ENCODE measurements at regions not wholly inside any gene's neighbourhood (a gene's known extent, or its start where the extent isn't known, plus 50 kb on each side); places are given as distances from the start of the nearest gene placed in this dataset.

- Histone ChIP-seq H3K4me3 (ENCODE audit: low read length) (no peak overlapping the region), H3K27ac (ENCODE audit: low read length) (no peak overlapping the region), H3K36me3 (ENCODE audit: control insufficient read depth, insufficient read depth, low read length) (no peaks in the 10 kb centered on the region), H3K27me3 (ENCODE audit: control insufficient read depth, insufficient read depth, low read length) (no peaks in the 10 kb centered on the region), H3K9me3 (ENCODE audit: control insufficient read depth, low read depth, low read length) (no peaks in the 10 kb centered on the region), H3K4me1 (ENCODE audit: control insufficient read depth, insufficient read depth, low read length) (no peaks in the 10 kb centered on the region)
- 80% methylated on average over 1 of the region's 2 CpGs for WGBS (ENCODE audit: insufficient coverage, low lambda C conversion rate)
- no peak for DNase-seq
These were observed 263.9 kb upstream of the CXXC4 start for GRCh38 chr4:104758574-104758973.

- no peak overlapping the region for H3K27ac ChIP-seq (ENCODE audit: low read length)
- no peak overlapping the region for H3K4me3 ChIP-seq (ENCODE audit: low read length)
- H3K9me3 ChIP-seq (ENCODE audit: control insufficient read depth, low read depth, low read length), result no peaks in the 10 kb centered on the region
- no peaks in the 10 kb centered on the region for H3K36me3 ChIP-seq (ENCODE audit: control insufficient read depth, insufficient read depth, low read length)
- H3K27me3 ChIP-seq (ENCODE audit: control insufficient read depth, insufficient read depth, low read length), result no peaks in the 10 kb centered on the region
- H3K4me1 ChIP-seq (ENCODE audit: control insufficient read depth, insufficient read depth, low read length), result no peaks in the 10 kb centered on the region
- no peak for DNase-seq
- WGBS (ENCODE audit: insufficient coverage, low lambda C conversion rate), result no CpG with 5 or more reads among the region's 5 CpGs
These were observed 269.0 kb upstream of the CXXC4 start for GRCh38 chr4:104763554-104764222.

- no peaks in the 10 kb centered on the region for H3K27me3 ChIP-seq (ENCODE audit: control insufficient read depth, insufficient read depth, low read length)
- no peak overlapping the region for H3K4me3 ChIP-seq (ENCODE audit: low read length)
- no peaks in the 10 kb centered on the region for H3K4me1 ChIP-seq (ENCODE audit: control insufficient read depth, insufficient read depth, low read length)
- H3K27ac ChIP-seq (ENCODE audit: low read length), result no peak overlapping the region
- H3K36me3 ChIP-seq (ENCODE audit: control insufficient read depth, insufficient read depth, low read length), result no peaks in the 10 kb centered on the region
- DNase-seq, result no peak
- WGBS (ENCODE audit: insufficient coverage, low lambda C conversion rate), result no CpG with 5 or more reads among the region's 1 CpG
- no peaks in the 10 kb centered on the region for H3K9me3 ChIP-seq (ENCODE audit: control insufficient read depth, low read depth, low read length)
These were observed 272.0 kb upstream of the CXXC4 start for GRCh38 chr4:104766676-104767075.

GRCh38 chr4:104772849-104773248, 278.2 kb upstream of the CXXC4 start:
- H3K27me3 ChIP-seq (ENCODE audit: control insufficient read depth, insufficient read depth, low read length), result no peaks in the 10 kb centered on the region
- WGBS (ENCODE audit: insufficient coverage, low lambda C conversion rate), result no CpG with 5 or more reads among the region's 1 CpG
- H3K9me3 ChIP-seq (ENCODE audit: control insufficient read depth, low read depth, low read length), result no peaks in the 10 kb centered on the region
- H3K4me3 ChIP-seq (ENCODE audit: low read length), result no peak overlapping the region
- H3K27ac ChIP-seq (ENCODE audit: low read length), result no peak overlapping the region
- no peaks in the 10 kb centered on the region for H3K36me3 ChIP-seq (ENCODE audit: control insufficient read depth, insufficient read depth, low read length)
- no peak for DNase-seq
- no peaks in the 10 kb centered on the region for H3K4me1 ChIP-seq (ENCODE audit: control insufficient read depth, insufficient read depth, low read length)

GRCh38 chr4:104795264-104795939, 300.7 kb upstream of the CXXC4 start:
- Histone ChIP-seq H3K36me3 (ENCODE audit: control insufficient read depth, insufficient read depth, low read length) (no peaks in the 10 kb centered on the region), H3K9me3 (ENCODE audit: control insufficient read depth, low read depth, low read length) (no peaks in the 10 kb centered on the region), H3K4me3 (ENCODE audit: low read length) (no peak overlapping the region), H3K27me3 (ENCODE audit: control insufficient read depth, insufficient read depth, low read length) (no peaks in the 10 kb centered on the region), H3K27ac (ENCODE audit: low read length) (no peak overlapping the region), H3K4me1 (ENCODE audit: control insufficient read depth, insufficient read depth, low read length) (no peaks in the 10 kb centered on the region)
- WGBS (ENCODE audit: insufficient coverage, low lambda C conversion rate), result 100% methylated on average over 1 of the region's 2 CpGs
- no peak for DNase-seq

GRCh38 chr4:104811727-104812126, 317.0 kb upstream of the CXXC4 start:
- Histone ChIP-seq H3K9me3 (ENCODE audit: control insufficient read depth, low read depth, low read length) (no peaks in the 10 kb centered on the region), H3K4me3 (ENCODE audit: low read length) (no peak overlapping the region), H3K27me3 (ENCODE audit: control insufficient read depth, insufficient read depth, low read length) (no peaks in the 10 kb centered on the region), H3K36me3 (ENCODE audit: control insufficient read depth, insufficient read depth, low read length) (no peaks in the 10 kb centered on the region), H3K27ac (ENCODE audit: low read length) (no peak overlapping the region), H3K4me1 (ENCODE audit: control insufficient read depth, insufficient read depth, low read length) (no peaks in the 10 kb centered on the region)
- no CpG with 5 or more reads among the region's 3 CpGs for WGBS (ENCODE audit: insufficient coverage, low lambda C conversion rate)
- DNase-seq, result no peak

- Histone ChIP-seq H3K4me1 (ENCODE audit: control insufficient read depth, insufficient read depth, low read length) (no peaks in the 10 kb centered on the region), H3K27me3 (ENCODE audit: control insufficient read depth, insufficient read depth, low read length) (no peaks in the 10 kb centered on the region), H3K9me3 (ENCODE audit: control insufficient read depth, low read depth, low read length) (no peaks in the 10 kb centered on the region), H3K27ac (ENCODE audit: low read length) (no peak overlapping the region), H3K36me3 (ENCODE audit: control insufficient read depth, insufficient read depth, low read length) (no peaks in the 10 kb centered on the region), H3K4me3 (ENCODE audit: low read length) (no peak overlapping the region)
- DNase-seq, result peak in 1 of 2 donors; percentile 0
- WGBS (ENCODE audit: insufficient coverage, low lambda C conversion rate), result no CpG with 5 or more reads among the region's 1 CpG
These were observed 321.0 kb upstream of the CXXC4 start for GRCh38 chr4:104815665-104816064.

- no peak for DNase-seq
- 100% methylated on average over 2 of the region's 4 CpGs for WGBS (ENCODE audit: insufficient coverage, low lambda C conversion rate)
- Histone ChIP-seq H3K9me3 (ENCODE audit: control insufficient read depth, low read depth, low read length) (no peaks in the 10 kb centered on the region), H3K36me3 (ENCODE audit: control insufficient read depth, insufficient read depth, low read length) (no peaks in the 10 kb centered on the region), H3K4me1 (ENCODE audit: control insufficient read depth, insufficient read depth, low read length) (no peaks in the 10 kb centered on the region), H3K27ac (ENCODE audit: low read length) (no peak overlapping the region), H3K4me3 (ENCODE audit: low read length) (no peak overlapping the region), H3K27me3 (ENCODE audit: control insufficient read depth, insufficient read depth, low read length) (no peaks in the 10 kb centered on the region)
These were observed 323.9 kb upstream of the CXXC4 start for GRCh38 chr4:104818579-104818978.

- WGBS (ENCODE audit: insufficient coverage, low lambda C conversion rate), result no CpG with 5 or more reads among the region's 2 CpGs
- no peaks in the 10 kb centered on the region for H3K27me3 ChIP-seq (ENCODE audit: control insufficient read depth, insufficient read depth, low read length)
- H3K9me3 ChIP-seq (ENCODE audit: control insufficient read depth, low read depth, low read length), result no peaks in the 10 kb centered on the region
- H3K4me1 ChIP-seq (ENCODE audit: control insufficient read depth, insufficient read depth, low read length), result no peaks in the 10 kb centered on the region
- H3K36me3 ChIP-seq (ENCODE audit: control insufficient read depth, insufficient read depth, low read length), result no peaks in the 10 kb centered on the region
- H3K4me3 ChIP-seq (ENCODE audit: low read length), result no peak overlapping the region
- DNase-seq, result no peak
- no peak overlapping the region for H3K27ac ChIP-seq (ENCODE audit: low read length)
These were observed 320.5 kb upstream of the TET2 start for GRCh38 chr4:104826171-104826570.

- DNase-seq, result no peak
- H3K36me3 ChIP-seq (ENCODE audit: control insufficient read depth, insufficient read depth, low read length), result no peaks in the 10 kb centered on the region
- H3K9me3 ChIP-seq (ENCODE audit: control insufficient read depth, low read depth, low read length), result no peaks in the 10 kb centered on the region
- H3K27ac ChIP-seq (ENCODE audit: low read length), result no peak overlapping the region
- H3K27me3 ChIP-seq (ENCODE audit: control insufficient read depth, insufficient read depth, low read length), result no peaks in the 10 kb centered on the region
- no peaks in the 10 kb centered on the region for H3K4me1 ChIP-seq (ENCODE audit: control insufficient read depth, insufficient read depth, low read length)
- no peak overlapping the region for H3K4me3 ChIP-seq (ENCODE audit: low read length)
These were observed 316.9 kb upstream of the TET2 start for GRCh38 chr4:104829761-104830160.

Data from large intestine (tissue), 3 donors.